Cerebellar cortex (tissue), 1 donor: ENCODE measurements at regions not wholly inside any gene's neighbourhood (a gene's known extent, or its start where the extent isn't known, plus 50 kb on each side); places are given as distances from the start of the nearest gene placed in this dataset.
"Not testable (repeated sequence)": the region's sequence is repeated elsewhere in the genome, so short reads cannot be mapped to it uniquely, and the experiment has no call there.

ENCODE experiments used
- DNase-seq: peaks from one replicate; pipeline ENCODE4 v3.0.0-alpha.2; 2015; ENCODE audit warnings: low spot score

DNA sequence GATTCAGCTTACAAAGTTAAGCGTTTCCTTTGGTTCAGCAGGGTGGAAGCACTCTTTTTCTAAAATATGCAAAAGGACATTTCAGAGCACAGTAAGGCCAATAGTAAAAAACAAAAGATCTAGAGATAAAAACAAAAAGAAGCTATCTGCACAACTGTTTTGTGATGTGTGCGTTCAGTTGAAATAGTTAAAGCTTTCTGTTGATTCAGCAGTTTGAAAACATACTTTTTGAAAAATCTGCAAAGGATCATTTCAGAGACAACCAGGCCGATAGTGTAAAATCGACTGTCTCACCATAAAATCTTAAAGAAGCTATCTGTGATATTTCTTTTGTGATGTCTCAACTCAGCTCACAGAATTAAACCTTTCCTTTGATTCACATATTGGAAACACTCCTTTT is 300.0 kb upstream of the ALG10B start:
- no peak for DNase-seq

DNA sequence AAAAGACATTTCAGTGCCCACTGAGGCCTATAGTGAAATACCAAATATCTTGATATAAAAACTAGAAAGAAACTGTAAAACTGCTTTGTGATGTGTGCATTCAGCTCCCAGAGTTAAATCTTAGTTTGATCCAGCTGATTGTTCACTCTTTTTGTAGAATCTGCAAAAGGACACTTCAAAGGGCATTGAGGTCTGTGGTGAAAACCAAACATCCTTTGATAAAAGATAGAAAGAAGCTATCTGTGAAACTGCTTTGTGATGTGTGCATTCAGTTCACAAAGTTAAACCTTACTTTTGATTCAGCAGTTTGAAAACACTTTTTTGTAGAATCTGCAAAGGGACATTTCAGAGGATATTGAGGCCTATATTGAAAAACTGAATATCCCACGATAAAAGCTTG is 290.7 kb upstream of the ALG10B start:
- no peak for DNase-seq

DNA sequence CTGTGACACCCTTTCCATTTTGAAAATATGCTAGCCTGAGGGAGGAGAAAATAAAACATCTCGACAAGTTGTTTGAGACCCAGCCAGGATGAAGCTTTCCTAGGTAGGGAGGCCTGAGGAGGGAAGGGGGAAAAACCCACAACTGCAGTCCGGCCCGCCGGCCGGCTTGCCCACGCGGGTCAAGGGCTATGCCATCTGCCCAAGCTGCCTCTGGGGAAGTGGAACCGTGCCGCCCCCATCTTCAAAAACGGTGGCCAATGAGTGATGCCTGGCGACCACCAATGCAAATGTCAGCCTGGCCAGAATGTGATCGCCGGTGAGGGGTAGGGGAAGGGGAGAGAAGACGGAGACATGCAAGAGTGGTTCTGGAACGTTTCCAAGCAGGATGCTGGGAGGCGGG is 263.5 kb upstream of the ALG10B start:
- no peak for DNase-seq

DNA sequence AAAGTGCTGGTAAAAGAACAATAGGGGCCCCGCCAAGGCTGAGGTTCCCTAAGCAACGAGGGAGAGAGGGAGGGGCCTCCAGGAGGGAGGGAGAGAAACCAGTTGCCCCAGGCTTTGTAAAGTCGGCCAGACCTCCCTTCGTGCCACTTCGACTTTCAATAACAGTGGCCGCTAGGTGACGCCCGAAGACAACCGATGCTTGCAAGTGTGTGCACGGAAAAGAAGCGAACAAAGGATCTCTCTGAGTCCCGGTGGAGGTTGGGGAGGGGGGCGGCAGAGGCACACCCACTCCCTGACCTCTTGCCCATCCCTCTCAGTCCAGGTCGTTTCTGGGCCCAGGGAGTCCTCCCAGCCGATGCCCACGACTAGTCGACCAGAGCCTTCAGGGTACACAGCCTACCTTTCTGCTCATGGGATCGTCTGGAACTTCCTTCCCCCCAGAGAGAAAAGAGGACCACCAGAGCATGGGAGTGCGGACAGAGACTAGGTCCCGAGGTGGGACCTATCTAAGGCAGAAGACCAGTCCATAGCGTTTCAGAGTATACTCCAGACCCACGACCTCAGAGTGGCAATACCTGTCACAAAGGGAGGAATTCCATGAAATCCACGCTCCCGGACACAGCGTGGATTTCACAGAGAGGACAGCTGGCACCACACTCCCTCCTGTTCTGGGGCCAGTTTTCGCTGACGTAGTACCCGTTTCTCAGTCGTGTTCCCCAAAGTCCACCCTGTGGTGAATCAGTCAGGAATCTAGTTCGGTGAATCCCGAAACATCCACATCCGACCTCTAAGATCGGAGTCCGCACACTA is 262.7 kb upstream of the ALG10B start:
- DNase-seq, result no peak

DNA sequence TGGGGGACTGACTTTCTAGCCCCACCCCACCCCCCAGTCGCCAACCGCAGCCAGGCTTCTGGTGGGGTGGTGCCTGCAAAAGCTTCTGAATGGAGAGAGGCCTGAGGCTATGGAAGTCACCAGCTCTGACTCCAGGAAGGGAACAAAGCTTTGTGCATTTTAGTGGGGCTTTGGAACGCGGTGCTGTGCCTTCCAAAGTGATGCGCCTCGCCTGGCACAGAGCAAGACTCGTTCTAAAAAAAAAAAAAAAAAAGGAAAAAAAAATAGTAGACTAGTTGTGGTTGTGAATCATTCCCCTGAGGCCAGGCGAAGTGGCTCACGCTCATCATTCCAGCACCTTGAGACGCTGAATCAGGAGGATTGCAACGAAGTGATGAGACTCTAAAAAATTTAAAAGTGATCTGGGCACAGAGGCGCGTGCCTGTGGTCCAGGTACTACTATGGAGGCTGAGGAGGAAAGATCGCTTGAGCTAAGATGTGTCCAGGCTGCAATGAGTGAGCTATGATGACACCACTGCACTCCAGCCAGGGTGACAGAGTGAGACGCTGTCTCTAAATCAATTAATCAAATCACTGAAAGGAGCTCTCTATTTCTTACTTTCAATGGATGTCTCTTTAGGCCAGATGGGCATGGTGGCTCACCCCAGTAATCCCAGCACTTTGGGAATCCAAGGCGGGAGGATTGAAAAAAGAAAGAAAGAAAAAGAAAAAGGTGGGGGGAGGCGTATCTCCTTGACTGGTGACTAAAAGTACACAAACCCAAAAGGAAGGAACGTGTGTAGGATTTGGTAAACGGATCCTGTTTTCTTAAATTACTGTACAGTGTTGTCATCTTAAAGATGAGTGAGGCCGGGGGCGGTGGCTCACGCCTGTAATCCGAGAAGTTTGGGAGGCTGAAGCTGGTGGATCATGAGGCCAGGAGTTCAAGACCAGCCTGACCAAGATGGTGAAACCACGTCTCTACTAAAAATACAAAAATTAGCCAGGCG is 259.6 kb upstream of the ALG10B start:
- DNase-seq, result no peak

DNA sequence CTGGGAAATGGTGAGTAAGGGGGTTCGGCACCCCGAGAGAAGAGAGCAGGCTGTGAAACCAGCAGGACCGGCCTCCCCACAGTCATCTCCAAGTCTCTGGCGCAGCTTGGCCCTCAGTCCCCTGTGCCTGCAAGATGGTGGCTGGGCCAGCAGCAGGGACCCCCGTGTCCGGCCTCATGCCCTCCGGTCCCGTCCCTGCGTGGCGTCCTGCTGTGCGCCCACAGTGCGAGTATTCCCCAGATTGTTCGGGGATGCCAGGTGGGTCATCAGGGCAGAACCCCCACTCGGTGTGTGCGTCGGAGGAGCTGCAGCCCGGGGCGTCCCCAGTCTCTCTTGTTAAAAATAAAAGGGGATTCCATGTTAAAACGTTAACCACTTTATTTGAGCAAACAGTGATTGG is 216.9 kb upstream of the ALG10B start:
- no peak for DNase-seq

DNA sequence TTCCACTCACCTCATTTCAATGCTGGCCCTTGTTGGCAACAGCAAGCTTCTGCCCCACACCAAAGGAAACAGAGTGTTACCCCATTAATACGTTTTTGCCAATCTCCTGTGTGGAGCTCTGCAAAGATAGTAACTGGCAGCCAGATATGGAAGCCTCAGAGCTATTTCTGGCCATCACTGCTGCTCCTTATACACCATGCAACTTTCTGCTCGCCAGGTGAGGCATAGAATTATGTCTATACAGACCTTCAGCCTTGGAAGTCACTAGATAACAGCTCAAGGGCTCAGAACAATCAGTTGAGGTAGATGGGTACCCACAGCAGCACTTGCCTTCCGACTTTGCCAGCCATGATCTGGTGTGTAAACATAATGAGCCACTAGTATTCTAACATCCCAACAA is 214.8 kb upstream of the ALG10B start:
- no peak for DNase-seq

DNA sequence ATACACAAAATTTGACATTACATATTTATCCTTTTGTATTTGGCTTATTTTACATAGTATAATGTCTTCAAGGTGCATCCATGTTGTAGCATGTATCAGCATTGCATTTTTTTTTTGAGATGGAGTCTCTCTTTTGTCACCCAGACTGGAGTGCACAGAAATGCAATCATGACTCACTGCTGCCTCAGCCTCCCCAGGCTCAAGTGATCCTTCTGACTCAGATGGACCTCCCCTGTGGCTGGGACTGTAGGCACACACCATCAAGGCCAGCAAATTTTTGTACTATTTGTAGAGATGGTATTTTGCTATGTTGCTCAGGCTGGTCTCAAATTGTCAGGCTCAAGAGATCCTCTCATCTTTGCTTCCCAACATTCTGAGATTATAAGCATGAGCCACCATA is 214.4 kb upstream of the ALG10B start:
- no peak for DNase-seq

DNA sequence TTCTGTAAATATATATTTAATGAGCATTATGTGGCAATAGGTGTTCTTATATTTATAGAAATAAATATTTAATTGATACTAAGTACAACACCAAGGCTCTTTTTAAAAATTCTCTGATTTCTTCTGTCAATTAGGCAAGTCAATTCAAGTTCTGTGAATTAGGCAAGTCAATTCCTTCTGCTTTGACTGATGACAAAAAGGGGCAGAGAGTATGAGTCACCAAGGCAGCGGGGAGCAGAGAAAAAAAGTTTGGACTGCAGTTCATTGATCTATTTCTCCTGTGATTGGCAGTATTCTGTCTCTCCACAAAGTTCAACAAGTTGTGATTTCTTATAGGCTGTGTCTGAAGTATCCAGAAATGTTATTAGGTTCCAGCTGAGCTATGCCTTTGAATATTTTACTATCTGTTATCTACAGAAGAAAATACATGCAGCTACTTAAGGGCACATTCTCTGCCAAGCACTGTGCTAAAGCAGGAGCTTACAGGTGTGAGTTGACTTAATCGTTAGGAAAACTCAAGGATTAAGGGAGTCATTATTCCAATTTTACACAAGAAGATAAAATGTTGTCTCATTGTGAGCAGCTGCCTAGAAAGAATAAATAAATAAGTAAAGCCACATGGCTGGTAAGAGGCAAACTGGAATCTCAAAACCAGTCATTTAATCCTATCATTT is 206.4 kb upstream of the ALG10B start:
- no peak for DNase-seq

DNA sequence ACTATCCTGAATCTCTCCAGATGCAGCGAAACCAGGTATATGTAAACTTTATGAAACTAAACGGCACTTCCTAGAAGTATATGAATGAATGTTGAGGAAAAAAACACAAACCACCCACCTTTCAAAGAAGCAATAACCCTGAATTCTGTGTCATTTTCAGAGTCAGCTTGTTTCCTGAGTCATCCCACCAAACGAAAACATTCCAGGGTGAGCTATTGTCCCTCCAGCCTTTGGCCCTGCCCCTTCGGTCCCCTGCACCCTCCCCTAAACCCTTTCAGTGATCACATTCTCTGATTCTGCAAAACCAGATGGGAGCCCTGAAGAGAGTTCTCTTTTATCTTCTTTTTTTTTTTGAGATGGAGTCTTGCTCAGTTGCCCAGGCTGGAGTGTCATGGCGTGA is 202.6 kb upstream of the ALG10B start:
- DNase-seq, result no peak

DNA sequence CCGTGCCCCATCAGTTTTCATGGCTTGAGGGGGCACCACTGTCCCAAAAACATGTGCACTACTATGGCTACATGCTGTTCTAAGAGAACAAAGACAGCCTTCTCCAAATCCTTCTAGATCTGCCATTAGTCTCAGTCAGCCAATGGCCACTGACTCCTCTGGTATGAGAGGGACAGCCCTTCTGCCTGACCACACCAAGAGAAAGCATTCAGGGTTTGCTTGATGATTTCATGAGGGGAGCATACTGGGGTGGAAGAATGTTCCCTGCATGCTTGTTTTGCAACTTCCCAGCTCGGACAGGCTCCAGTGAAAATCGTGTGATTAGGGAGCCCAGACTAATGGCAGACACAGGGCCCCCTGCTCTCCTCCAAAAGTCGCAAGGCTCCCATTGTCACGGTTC is 199.6 kb upstream of the ALG10B start:
- DNase-seq, result no peak

DNA sequence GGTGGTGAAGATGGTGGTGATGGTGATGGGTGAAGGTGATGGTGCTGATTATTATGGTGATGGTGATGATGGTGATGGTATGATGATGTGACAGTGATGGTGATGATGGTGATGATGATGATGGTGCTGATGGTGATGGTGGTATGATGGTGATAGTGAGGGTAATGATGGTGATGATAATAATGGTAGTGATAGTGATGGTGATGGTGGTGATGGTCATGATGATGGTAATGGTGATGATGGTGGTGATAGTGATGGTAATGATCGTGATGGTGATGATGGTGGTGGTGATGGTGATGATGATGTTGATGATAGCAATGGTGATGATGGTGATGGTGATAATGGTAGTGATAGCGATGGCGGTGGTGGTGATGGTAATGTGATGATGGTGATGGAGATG is 197.9 kb upstream of the ALG10B start:
- DNase-seq, result no peak

DNA sequence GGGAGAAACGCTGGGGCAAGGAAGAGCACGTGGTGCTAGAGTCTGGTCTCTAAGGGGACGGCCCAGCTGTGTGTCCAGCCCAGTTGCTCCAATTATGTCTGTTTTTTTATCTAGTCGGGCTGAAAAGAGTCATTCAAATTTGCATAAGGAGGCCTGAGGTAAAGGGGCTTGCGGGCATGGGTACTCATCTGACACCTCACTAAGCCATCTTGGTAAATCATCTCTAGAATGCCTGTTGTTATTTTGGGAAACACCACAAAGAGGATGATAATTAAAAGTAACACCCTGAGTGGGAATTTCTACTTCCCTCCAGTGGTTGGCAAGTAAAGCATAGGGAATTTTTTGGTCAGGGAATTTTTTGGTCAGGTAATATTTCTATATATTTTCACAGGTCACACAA is 196.1 kb upstream of the ALG10B start:
- no peak for DNase-seq

DNA sequence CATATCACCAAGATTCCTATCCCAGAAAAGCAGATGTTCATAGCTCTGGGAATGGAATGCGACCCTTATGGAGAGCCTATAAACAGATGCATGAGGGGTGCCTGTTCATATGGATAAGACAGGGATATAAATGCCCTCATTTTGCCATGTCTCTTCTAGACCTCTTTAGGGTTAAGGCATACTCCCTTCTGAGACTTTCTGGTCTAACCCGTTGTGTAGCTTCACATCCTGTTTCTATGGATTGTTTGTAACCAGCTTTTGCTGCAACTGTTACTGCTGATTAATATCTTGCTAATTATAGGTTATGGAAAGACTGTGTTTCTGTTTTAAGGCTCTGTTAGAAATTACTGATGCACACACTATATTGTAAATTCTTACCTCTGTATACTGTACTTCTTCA is 193.5 kb upstream of the ALG10B start:
- not testable (repeated sequence) for DNase-seq

DNA sequence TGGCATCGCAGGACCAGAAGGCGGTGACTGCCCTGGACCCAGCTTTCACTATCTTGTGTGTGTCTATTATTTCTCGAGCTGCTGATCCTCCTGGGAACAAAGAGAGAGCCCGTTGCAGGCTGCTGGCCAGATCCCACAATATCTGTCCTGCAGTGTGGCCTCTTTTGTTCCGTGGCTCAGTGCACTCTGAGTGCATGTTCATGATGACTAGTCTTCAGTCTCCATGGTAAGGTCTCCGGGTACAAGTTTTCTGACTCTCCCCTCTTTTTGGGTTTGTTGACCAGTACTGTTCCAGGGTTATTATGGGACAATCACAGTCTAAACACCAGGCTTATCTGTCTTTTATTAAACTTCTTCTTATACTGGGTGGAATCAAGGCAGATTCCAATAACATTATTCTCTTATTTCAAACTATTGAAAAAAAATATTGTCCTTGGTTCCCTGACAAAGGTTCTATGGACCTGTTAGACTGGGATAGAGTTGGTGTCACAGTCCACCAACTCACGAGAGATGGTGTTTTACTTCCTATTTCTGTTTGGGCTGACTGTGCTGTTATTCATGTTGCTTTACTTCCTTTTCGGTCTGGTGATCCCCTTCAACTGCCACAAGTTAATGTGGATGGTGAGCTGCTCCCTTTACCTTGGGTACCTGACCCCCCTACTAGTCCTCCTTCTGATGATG is 192.9 kb upstream of the ALG10B start:
- DNase-seq, result no peak

DNA sequence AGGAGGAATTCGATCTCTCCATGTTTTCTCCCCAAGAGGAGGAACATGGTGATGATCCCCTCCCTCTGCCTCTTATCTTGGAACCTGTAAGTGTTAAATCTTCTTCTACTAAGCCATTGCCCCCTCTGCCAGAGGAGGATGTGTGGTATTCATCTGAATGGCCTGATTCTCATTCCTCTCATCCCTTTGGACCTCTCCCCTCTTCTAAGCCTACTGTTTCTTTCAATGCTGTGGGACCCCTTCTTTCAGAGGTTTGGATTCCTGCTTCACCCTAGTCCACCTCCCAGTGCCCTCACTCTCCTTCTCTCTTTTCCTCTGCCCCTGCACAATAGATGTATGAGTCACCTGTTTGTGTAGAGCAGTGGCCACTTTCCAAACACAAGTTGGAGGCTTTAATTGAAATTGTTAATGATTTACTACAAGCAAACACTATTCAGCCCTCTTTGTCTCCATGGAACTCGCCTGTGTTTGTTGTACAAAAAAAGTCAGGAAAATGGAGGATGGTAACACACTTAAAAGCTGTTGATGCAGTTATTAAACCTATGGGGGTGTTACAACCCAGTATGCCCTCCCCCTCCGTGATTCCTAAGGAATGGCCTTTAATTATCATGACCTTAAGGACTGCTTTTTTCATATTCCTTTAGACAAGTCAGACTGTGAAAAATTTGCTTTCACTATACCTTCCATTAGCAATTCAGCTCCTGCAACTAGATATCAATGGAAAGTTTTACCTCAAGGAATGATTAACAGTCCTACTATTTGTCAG is 192.1 kb upstream of the ALG10B start:
- DNase-seq, result no peak

DNA sequence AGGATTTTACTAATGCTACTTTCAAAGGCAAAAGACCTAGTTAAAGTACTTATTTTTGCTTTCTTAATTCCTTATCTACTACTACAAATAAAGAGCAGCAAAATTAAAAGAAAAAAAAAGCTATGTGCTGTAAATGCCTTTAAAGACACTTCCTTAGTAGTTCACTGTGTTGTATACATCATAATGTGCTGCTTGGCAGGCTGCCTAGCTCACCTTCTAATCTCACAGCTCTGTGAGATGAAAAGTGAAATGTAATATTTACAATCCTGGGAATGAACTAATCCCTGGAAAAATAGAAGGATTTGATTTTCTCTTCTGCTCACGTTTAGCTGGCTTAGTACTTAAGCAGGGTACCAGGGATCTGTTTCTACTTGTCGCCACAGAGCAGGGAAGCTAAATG is 184.4 kb upstream of the ALG10B start:
- DNase-seq, result no peak

DNA sequence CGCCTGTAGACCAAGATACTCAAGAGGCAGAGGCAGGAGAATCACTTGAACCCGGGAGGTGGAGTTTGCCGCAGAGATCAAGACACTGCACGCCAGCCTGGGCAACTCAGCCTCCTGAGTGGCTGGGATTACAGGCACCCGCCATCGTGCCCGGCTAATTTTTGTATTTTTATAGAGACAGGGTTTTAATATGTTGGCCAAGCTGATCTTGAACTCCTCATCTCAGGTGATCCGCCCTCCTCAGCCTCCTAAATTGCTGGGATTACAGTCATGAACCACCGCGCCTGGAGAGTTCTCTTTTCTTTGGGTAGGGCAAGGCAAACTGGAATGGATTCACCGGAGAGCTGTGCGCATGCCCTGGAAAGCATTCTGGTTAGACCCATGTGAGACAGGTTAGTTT is 179.3 kb upstream of the ALG10B start:
- DNase-seq, result no peak

DNA sequence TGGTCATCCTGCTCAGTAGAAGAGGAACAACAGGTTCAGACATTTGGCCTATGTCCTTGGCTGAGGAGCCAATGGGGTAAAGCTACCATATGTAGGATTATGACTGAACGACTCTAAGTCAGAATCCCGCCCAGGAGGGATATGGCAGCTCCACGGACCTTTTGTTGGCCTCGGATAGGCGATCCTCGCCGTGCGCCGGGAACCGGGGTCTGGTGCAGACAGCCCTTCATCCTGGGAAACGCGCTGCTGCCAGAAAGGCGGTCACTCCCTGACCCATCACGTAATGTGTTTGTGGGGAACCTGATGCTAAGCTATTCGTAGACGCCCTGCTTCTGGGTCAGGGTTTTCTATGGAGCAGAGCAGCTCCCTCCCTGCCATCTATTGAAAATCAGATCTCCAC is 178.9 kb upstream of the ALG10B start:
- peak; percentile 1 for DNase-seq

DNA sequence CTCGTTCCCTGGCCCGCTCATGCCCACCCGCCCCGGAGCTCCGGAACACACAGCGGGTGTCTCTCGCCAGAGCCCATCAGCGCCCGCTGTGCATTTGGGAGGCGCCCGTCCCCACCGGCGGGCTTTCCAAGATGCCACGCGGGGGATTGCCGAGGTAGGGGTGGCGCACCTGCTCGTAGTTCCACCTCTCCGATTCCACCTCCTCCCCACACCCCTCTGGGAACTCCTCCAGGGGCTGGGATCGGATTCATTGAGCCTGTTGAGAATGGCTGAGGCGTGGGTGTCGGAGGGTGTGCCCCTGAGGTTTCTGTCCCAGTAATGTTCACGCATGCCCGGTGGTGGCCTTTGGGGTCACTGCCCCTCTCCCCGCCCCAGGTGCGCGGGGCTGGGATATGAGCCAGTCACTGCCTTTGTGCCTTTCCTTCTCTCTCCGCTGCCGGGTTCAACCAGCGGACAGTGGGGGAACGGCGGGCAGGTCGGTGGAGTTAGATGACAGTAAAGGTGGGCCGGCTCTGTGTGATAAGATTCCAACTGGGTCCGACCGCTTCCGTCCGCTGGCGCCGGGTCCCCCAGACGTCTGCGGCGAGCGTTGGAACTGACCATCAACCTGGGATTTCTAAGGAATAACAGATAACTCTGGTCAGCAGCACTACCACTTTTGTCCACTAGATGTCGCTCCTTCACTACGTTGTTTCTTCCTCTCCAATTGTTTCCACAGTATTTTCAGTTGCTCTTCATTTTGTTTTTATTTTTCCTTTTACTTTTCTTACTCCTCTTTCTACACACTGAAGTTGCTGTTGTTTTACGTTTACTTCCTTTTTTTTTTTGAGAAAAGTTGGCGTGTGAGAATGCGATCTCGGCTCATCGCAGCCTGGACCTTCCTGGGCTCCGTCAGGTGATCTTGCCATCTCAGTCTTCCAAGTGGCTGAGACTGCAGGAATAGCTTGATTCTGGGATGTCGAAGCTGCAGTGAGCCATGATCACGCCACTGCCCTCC is 178.1 kb upstream of the ALG10B start:
- DNase-seq, result peak; percentile 79
